ENCODE measurements at regions not wholly inside any gene's neighbourhood (a gene's known extent, or its start where the extent isn't known, plus 50 kb on each side); places are given as distances from the start of the nearest gene placed in this dataset.

DNA sequence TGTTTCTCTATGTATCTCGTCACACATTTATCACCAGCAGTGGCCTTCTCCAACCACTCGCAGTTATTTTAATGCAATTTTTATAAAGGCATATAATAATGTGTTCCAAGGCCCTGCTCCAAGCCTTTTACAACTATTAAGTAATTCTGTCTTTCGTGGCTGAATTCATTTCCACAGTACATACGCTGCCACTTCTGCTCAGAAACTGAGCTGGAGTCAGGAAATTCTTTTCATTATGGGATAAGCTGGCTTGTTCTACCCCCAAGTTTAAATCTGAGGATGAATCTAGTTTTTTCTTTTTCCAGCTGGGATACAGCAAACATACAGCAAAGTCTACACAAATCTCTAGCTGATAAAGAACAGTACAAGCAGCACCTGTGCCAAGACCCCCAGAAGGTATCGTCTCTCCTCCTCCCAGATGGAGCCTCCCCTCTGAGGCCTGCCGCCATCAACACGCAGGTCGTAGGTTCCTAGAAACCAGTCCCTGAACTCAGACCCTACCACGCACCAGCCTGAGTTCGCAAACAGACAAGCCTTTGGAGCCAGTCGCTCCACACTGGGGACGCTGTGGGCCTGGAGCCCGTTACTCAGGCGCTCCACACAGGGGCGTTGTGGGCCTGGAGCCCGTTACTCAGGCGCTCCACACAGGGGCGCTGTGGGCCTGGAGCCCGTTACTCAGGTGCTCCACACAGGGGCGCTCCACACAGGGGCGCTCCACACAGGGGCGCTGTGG, 263.5 kb downstream of the THBS2 start:
- H3K36me3 ChIP-seq, result no peaks in the 10 kb centered on the region
- H3K9me3 ChIP-seq (replicated peaks in 1 of 11), result no peaks in the 10 kb centered on the region
- TF ChIP-seq Cebpa-rat (IDR thresholded peaks at IDR 0.05), result no peak
- H4K20me1 ChIP-seq, result no peaks in the 10 kb centered on the region
- no peaks in the 10 kb centered on the region for H3K27me3 ChIP-seq
- no peak overlapping the region for H3K4me2 ChIP-seq
- H3K9ac ChIP-seq, result no peak overlapping the region
- H3K4me3 ChIP-seq, result no peak overlapping the region
- no peaks in the 10 kb centered on the region; a peak in 1 of 20 replicates for H3K4me1 ChIP-seq
- no peak overlapping the region for H3K27ac ChIP-seq

DNA sequence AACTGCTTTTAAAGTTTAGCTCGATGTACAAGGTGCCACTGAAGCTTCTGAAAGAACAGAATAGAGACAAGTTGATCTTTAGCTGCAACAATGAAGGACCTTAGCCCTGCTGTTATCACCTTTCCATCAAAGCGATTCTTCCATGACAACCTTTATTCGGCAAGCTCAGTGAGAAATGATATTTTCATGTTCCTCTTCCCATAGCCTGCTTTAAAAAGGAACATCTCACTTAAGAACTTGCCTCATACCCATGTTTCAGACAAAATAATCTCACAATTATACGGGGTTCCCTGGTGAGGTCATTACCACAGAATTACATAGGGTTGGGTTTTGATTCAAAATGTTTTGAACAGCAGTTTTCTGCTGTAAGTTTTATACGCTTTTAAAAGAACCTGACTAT, 264.2 kb downstream of the THBS2 start:
- no peaks in the 10 kb centered on the region for H3K9me3 ChIP-seq (replicated peaks in 1 of 11)
- no peaks in the 10 kb centered on the region for H3K27me3 ChIP-seq
- no peaks in the 10 kb centered on the region for H4K20me1 ChIP-seq
- no peak overlapping the region for H3K4me3 ChIP-seq
- no peak for TF ChIP-seq Cebpa-rat (IDR thresholded peaks at IDR 0.05)
- no peaks in the 10 kb centered on the region; a peak in 1 of 20 replicates for H3K4me1 ChIP-seq
- H3K27ac ChIP-seq, result no peak overlapping the region
- no peak overlapping the region for H3K4me2 ChIP-seq
- no peak overlapping the region for H3K9ac ChIP-seq
- H3K36me3 ChIP-seq, result no peaks in the 10 kb centered on the region

- no peak overlapping the region for H3K4me2 ChIP-seq
- H3K27me3 ChIP-seq, result no peaks in the 10 kb centered on the region
- no peak for TF ChIP-seq Cebpa-rat (IDR thresholded peaks at IDR 0.05)
- no peaks in the 10 kb centered on the region for H3K9me3 ChIP-seq (replicated peaks in 1 of 11)
- H4K20me1 ChIP-seq, result no peaks in the 10 kb centered on the region
- no peak overlapping the region for H3K9ac ChIP-seq
- H3K4me1 ChIP-seq, result no peaks in the 10 kb centered on the region; a peak in 1 of 20 replicates
- no peak overlapping the region for H3K27ac ChIP-seq
- H3K4me3 ChIP-seq, result no peak overlapping the region
- H3K36me3 ChIP-seq, result no peaks in the 10 kb centered on the region
Observed at GRCh38 chr6:168988801-168989200, 264.8 kb downstream of the THBS2 start.

DNA sequence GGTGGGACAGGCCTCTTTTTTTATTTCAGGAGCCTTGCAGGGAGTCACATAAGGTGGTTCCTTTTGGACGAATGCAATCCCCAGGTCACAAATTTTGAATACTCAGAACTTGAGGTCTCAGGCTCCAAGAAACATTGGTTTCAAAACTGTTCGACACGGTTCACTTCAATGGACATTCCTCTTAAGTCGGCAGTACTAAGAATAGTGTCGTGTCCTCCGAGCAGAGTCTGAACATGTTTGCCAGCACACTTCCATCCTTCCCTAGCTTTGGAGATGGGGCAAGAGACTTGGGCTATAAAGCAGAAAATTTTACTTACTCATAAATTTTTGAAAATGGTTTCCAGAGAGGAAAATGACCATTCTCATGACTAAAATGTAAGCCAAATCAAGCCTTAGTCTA, 265.4 kb downstream of the THBS2 start:
- no peak overlapping the region for H3K9ac ChIP-seq
- H3K9me3 ChIP-seq (replicated peaks in 1 of 11), result no peaks in the 10 kb centered on the region
- no peak overlapping the region for H3K4me3 ChIP-seq
- no peaks in the 10 kb centered on the region; a peak in 1 of 20 replicates for H3K4me1 ChIP-seq
- no peaks in the 10 kb centered on the region for H4K20me1 ChIP-seq
- no peaks in the 10 kb centered on the region for H3K27me3 ChIP-seq
- H3K4me2 ChIP-seq, result no peak overlapping the region
- TF ChIP-seq Cebpa-rat (IDR thresholded peaks at IDR 0.05), result no peak
- no peak overlapping the region for H3K27ac ChIP-seq
- no peaks in the 10 kb centered on the region for H3K36me3 ChIP-seq

DNA sequence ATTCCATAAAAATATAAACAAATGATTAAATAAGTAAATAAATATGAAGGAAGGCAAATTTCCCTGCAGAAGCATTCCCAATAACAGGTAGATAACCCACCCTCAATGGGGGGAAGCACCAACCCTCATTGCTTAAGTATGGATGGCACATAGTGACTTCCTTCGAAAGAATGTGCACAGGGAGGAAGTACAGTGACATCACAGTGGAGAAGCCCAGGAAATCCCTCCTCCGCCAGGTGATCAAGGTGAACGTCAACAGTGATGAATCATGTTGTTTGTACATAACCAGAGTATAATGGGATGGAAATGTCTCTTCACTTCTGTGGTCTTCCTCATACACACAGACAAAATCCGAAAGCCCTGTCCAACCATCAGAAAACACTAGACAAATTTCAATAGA, 267.9 kb downstream of the THBS2 start:
- H3K4me2 ChIP-seq, result no peak overlapping the region

DNA sequence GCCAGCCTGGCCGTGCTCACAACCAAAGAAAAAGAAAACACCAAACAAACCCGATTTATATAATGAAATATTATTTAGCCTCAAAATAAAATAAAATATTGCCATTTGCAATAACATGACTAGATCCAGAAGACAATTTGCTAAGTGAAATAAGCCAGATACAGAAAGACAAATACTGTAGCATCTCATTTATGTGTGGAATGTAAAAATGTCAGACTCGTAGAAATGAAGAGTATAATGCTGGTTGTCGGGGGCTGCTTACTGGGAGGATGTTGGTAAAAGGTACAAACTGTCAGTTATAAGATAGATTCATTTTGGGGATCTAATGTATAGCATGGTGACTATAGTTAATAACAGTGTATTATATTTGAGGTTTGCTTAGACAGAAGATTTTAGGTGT, 269.7 kb downstream of the THBS2 start:
- Histone ChIP-seq H3K9ac (no peak overlapping the region), H3K27me3 (no peaks in the 10 kb centered on the region), H3K4me3 (no peak overlapping the region), H3K27ac (no peak overlapping the region), H3K9me3 (replicated peaks in 1 of 11) (peaks cover 17 to 27% (median 25%) of the 10 kb centered on the region in 11 experiments), H4K20me1 (no peaks in the 10 kb centered on the region), H3K36me3 (no peaks in the 10 kb centered on the region; a peak in 1 of 22 replicates), H3K4me2 (no peak overlapping the region), H3K4me1 (no peaks in the 10 kb centered on the region)
- no peak for TF ChIP-seq Cebpa-rat (IDR thresholded peaks at IDR 0.05)

More for the DNA sequence above, 267.9 kb downstream of the THBS2 start:
- Histone ChIP-seq H3K4me1 (no peaks in the 10 kb centered on the region), H3K27me3 (no peaks in the 10 kb centered on the region), H3K9ac (no peak overlapping the region), H3K36me3 (no peaks in the 10 kb centered on the region), H3K4me3 (no peak overlapping the region), H4K20me1 (no peaks in the 10 kb centered on the region), H3K27ac (no peak overlapping the region), H3K9me3 (replicated peaks in 1 of 11) (peaks cover 4 to 9% (median 8%) of the 10 kb centered on the region in 11 experiments; a peak in 21 of 22 replicates)
- TF ChIP-seq Cebpa-rat (IDR thresholded peaks at IDR 0.05), result no peak

GRCh38 chr6:168981187-168981586, 272.5 kb downstream of the THBS2 start:
- Histone ChIP-seq H4K20me1 (no peaks in the 10 kb centered on the region), H3K4me3 (no peak overlapping the region)

GRCh38 chr6:168979254-168979653, 274.4 kb downstream of the THBS2 start:
- no peak for TF ChIP-seq Cebpa-rat (IDR thresholded peaks at IDR 0.05)
- H3K27ac ChIP-seq, result no peak overlapping the region
- peaks cover 17 to 27% (median 25%) of the 10 kb centered on the region in 11 experiments for H3K9me3 ChIP-seq (replicated peaks in 1 of 11)
- H3K4me2 ChIP-seq, result no peak overlapping the region
- no peaks in the 10 kb centered on the region for H3K27me3 ChIP-seq
- H3K9ac ChIP-seq, result no peak overlapping the region
- H3K36me3 ChIP-seq, result no peaks in the 10 kb centered on the region; a peak in 1 of 22 replicates
- H3K4me3 ChIP-seq, result no peak overlapping the region
- no peaks in the 10 kb centered on the region for H4K20me1 ChIP-seq
- H3K4me1 ChIP-seq, result no peaks in the 10 kb centered on the region

More at GRCh38 chr6:168981187-168981586, 272.5 kb downstream of the THBS2 start:
- H3K9me3 ChIP-seq (replicated peaks in 1 of 11), result peaks cover 17 to 27% (median 25%) of the 10 kb centered on the region in 11 experiments
- no peak overlapping the region for H3K9ac ChIP-seq
- no peak for TF ChIP-seq Cebpa-rat (IDR thresholded peaks at IDR 0.05)
- H3K4me2 ChIP-seq, result no peak overlapping the region
- H3K27me3 ChIP-seq, result no peaks in the 10 kb centered on the region
- no peaks in the 10 kb centered on the region for H3K4me1 ChIP-seq
- H3K27ac ChIP-seq, result no peak overlapping the region
- H3K36me3 ChIP-seq, result no peaks in the 10 kb centered on the region; a peak in 1 of 22 replicates

GRCh38 chr6:168972128-168972527, 281.5 kb downstream of the THBS2 start:
- no peak overlapping the region for H3K4me2 ChIP-seq
- H3K4me1 ChIP-seq, result peaks cover 6 to 18% (median 15%) of the 10 kb centered on the region in 10 experiments; a peak in 18 of 20 replicates
- H3K9me3 ChIP-seq (replicated peaks in 1 of 11), result no peaks in the 10 kb centered on the region
- no peak overlapping the region for H3K9ac ChIP-seq
- H4K20me1 ChIP-seq, result no peaks in the 10 kb centered on the region
- no peak for TF ChIP-seq Cebpa-rat (IDR thresholded peaks at IDR 0.05)
- H3K36me3 ChIP-seq, result no peaks in the 10 kb centered on the region
- H3K27ac ChIP-seq, result no peak overlapping the region
- H3K4me3 ChIP-seq, result no peak overlapping the region
- no peaks in the 10 kb centered on the region for H3K27me3 ChIP-seq

DNA sequence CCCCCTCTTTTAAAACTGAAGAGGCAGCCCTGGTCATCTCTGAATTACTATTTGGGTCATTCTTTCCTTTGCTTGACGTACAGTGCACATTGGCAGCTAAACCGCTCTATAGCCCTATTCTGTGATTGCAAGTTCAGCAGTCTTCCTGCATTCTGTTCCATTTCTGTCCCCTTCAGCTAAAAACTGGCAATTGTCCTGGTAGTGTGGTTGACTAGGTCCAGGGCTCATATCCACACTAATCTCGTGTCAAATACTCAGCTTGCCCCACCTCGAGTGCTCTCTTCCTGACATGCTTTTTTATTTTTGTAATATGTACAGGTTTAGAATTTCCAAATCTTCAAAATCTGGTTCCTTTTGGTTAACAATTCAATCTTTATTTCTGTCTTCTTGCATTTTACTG, 282.1 kb downstream of the THBS2 start:
- Histone ChIP-seq H4K20me1 (no peaks in the 10 kb centered on the region), H3K27ac (no peak overlapping the region), H3K27me3 (no peaks in the 10 kb centered on the region), H3K4me1 (peaks cover 6 to 19% (median 16%) of the 10 kb centered on the region in 10 experiments; a peak in 18 of 20 replicates), H3K9ac (no peak overlapping the region), H3K36me3 (no peaks in the 10 kb centered on the region), H3K9me3 (replicated peaks in 1 of 11) (peaks cover 0 to 3% (median 1%) of the 10 kb centered on the region in 11 experiments; a peak in 7 of 22 replicates), H3K4me3 (no peak overlapping the region), H3K4me2 (no peak overlapping the region)
- no peak for TF ChIP-seq Cebpa-rat (IDR thresholded peaks at IDR 0.05)

Measured in BLaER1 treated with 17β-estradiol and CSF1 and Interleukin-3, amounts not matched to agents 10 nM and 100 nM (cell line).